Loucy (cell line): ENCODE measurements at regions not wholly inside any gene's neighbourhood (a gene's known extent, or its start where the extent isn't known, plus 50 kb on each side); places are given as distances from the start of the nearest gene placed in this dataset.
"Not testable (repeated sequence)": the region's sequence is repeated elsewhere in the genome, so short reads cannot be mapped to it uniquely, and the experiment has no call there.

Experiments used
- CTCF ChIP-seq: fragments of 200-600 bp; sonication (generic); conservative IDR thresholded peaks from 2 replicates; pipeline ENCODE4 v1.5.1; 2014; ENCODE audit warnings: mild to moderate bottlenecking, antibody characterized with exemption, low read length
- EZH2phosphoT487 ChIP-seq: fragments of 200-600 bp; IDR thresholded peaks from 2 replicates; pipeline ENCODE4 v1.6.1; 2018; ENCODE audit warnings: antibody characterized with exemption, mild to moderate bottlenecking, moderate library complexity, borderline replicate concordance

GRCh38 chr5:87776302-87776701 is 363.6 kb upstream of the CCNH start:
- not testable (repeated sequence) for TF ChIP-seq CTCF, EZH2phosphoT487
